Left hindlimb (tissue), 1 donor: ENCODE measurements at regions not wholly inside any gene's neighbourhood (a gene's known extent, or its start where the extent isn't known, plus 50 kb on each side); places are given as distances from the start of the nearest gene placed in this dataset.

Source experiments
- DNase-seq: peaks from one replicate; pipeline ENCODE4 v3.0.0-alpha.2; 2018

DNA sequence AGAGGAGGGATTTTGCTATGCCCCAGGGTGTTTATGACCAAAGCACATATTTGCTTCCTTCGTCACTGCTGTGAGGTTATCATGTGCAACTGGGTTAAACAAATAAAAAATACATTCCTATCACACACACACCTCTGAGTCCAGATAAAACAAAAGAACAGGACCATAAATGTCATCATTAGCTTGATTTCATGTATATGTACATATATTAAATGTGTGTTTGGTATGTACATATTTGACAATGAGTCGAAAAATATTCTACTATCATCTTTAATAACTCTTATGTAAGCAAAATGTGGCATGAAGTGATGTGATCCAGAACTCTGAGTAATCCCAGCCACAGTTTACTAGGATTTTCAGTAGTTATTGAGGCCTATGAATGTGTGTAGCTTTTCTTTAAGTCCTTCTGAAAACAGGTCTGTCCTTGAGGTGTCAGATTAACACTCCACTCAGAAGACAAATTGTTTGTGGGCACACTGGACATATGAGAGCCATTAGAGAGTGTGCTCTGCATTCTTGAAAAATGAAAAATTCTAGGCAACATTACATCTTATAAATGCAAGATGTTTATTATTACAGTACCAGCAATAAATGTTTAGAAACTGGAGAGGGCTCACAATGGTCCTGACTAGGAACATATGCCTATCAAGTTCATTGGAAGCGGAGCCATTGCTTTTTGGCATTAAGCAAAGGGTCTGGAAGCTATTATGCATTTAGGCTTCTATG, 335.1 kb upstream of the SEMA3A start:
- DNase-seq = no peak

DNA sequence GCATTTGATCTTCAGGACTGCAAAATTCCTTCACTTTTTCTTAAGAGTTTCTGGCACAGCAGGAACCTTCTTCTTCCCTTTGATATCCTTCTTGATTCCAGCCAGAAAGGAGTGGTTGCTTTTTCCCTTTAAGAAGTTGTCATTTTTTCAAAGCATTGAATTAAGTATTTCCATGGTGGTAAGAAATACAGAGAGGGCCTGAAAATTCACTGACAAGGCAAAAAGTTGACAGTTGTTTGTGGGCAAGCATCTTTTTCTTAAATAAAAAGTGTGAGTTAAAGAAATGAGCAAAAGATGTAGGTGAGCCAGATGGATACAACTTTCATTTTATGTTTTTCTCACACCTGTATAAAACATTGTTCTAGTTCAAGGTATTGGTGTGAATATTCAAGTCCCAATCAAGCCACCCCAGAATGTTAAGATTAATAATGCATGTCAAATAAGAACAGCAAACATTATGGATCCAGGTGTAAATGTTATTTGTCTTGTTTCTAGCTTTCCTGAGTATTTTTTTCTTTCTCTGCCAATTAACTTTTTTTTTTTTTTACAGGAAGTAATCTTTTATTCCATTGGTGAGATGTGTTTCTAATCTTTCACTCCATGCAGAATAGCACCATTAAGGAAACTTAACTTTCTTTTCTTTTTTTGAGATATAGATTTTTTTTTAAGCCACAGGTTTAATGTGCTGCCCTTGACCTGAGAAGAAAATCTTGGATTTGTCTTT, 334.3 kb upstream of the SEMA3A start:
- DNase-seq = no peak

DNA sequence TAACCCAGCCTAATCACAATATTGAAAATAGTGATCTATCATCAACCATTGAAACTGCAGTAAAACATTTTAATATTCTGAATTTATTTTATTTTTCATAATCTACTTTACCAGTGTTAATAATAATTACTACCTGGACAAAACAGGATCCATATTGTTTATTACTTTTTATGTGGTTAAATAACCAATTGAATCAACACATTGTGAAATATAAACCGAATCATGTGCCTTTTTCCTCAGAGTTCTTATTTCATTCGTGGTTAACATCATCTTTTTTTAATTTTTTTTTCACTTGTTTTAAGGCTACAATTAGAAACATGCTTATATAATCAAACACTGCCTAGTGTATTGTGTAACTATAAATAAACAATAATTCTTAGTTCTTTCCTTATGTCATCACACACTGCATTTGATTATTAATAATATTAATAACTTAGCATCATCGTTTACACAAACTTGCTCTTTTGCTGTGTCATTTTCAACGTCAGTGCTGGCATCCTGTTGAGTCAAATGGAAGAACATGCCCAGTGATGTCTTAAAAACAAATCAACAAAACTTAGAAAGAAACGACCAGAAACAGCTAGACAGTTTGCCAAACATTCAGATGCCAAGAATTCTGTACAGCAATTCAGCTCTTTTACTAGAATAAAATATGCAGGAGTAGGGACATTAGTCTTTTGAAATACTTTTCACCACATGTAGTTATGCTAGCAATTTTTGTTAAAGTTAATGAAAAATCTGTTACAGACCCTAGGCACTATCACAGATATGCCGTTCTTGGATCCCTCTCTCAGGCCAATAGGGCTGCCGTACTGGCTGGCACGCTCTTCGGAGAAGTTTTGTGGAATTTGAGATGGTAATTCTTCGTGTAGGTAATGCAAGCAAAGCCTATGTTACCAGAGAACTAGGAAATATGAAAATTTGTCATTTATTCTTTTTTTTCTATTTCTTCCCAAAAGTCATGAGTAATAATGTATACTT, 330.4 kb upstream of the SEMA3A start:
- DNase-seq = no peak

DNA sequence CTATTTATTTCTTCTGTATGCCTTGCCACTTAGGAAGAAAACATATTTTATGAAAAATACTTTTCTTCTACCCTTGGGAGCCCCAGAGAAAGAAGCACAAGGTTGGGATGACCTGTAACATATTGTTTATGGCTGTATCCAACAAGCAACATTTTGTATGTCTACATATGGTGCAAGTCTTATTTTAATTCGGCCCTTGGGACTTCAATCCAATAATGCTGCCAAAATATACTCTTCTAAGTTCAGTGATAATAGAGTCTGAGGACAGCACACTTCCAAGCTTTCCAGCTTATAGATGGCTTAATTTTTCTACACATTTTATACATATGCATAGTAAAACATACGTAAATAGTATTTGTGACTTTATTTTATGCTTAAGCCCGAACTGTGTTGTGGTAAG, 318.5 kb upstream of the SEMA3A start:
- DNase-seq = no peak

DNA sequence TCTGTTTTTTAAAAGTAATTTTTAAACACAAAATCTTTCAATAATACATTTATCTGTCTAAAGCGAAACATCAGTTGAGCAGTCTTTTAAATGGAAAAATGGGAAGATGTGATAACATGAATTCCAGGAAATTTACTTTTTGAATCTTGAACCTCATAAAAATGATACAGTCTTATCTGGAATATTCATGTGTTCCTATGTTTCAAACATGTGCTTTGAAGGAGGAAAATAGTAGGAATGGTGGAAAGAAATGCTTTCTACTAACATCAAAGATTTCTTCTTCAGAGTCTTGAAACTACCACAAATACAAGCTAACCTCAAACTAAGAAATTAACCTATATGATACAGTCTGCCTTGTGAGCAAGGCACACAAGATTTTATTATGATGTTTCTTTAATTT, 317.5 kb upstream of the SEMA3A start:
- DNase-seq = no peak

DNA sequence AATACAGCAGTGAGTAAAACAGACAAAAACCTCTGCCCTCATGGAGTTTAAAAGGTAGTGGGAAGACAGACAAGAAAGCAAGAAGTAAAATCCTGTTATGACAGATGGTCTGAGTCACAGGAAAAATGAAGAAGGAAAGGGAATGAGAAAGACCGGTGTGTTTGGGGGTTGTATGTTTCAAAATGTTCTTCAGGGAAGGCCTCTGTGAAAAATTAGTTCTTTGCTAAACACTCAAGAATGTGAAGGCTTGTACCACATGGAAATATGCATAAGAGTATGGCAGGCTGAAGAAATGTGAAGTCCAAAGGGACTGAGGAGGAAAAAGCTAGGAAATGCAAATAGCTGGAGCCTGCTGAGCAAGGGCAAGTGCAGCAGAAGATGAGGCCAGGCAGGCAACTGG, 315.9 kb upstream of the SEMA3A start:
- no peak for DNase-seq

DNA sequence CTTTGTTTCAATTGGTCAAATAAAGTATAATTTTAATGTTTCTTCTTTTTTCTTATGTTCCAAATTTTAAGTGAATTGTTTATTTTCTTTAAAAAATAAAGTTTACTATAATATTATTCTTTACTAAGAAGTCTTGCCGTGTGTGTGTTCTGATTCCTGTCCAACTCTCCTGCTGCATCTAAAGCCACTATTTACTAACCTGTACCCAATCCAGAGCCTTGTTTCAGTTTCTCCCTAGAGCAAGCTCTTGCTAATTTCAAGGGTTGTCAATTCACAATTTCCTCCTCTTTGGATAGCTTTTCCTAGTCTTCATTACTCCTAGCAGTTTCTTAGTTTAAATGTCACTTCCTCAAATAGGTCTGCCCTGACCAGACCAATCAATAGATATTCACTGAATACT, 314.9 kb upstream of the SEMA3A start:
- no peak for DNase-seq

DNA sequence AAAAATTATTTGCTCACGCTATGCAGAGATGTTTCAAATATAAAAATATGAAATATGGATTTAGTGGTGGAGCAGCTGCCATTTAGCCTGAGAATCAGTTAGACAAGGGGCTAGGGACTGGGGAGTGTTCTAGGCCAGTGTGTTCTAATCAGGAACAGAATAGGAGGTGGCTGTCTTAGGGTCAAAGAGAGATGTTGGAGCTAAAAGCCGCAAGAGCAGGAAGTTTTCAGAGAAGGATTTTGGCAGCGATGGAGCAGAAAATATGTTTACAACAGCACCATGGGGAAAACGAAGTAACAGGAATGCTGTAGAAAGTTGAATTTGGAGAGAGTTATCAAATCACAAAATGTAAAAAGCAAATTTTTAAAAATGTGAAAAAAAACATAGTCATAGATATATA, 314.0 kb upstream of the SEMA3A start:
- DNase-seq = no peak

DNA sequence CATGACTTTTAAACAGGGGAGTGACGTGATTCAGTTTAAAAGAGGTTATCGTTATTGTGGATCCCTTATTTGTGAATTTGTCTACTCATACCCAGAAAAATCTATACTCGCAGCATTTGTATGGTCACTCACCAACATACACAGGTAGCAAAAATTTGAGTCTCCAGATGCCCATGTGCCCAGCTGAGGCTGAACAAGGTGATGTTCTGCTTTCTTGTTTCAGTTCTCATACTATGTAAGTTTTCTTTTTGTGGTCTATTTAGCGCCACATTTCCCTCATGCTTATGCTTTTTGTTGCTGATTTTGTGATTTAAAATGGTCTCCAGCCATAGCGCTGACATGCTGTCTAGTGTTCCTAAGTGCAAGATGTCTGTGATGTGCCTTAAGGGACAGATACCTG, 312.9 kb upstream of the SEMA3A start:
- no peak for DNase-seq

DNA sequence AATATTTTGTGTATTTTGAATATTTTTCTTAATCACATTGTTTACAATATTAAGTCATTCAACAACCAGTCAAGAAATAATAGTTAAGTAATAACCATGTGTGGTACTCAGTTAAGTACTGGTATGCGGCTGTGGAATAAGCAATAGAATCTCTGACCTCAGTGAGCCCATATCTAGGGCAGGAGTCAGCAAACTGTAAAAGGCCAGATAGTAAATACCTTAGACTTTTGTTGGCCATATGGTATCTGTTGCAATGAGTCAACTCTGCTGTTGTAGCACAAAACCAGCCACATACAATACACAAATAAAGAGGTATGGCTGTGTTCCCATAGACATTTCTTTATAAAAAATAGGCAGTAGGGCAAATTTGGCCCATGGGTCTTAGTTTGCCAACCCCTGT, 311.6 kb upstream of the SEMA3A start:
- DNase-seq = no peak

DNA sequence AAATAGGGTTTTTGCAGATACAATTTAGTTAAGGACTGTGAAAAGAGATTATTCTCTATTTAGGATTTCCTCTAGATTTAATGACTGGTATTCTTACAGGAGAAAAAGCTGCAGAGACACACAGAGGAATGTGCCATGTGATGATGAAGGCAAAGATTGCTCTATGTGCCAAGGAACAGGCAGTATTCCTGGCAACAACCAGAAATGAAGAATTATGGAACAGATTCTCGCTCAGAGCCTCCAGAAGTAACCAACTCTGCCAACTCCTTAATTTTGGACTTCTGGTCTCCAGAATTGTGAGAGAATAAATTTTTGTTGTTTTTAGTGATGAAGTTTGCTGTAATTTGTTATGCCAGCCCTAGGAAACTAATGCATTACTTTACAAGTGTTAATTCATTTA, 307.6 kb upstream of the SEMA3A start:
- no peak for DNase-seq

DNA sequence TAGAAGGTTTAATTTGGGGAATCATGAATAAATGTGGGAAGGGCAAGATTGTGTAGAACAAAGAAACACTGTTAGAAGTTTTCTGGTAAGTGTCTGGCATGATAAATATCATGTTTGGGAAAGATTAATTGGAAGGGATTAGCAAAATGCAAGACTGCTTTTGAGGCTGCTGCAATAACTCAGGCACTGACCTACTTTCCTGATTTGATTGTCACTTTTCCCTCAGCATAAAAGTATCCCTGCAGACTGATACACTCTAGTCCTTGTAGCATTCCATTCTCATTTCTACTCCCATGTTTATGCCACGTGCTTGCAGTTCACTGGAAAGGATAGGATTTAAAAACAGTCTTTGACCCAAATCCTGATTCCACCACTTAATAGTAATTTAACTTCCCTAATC, 303.3 kb upstream of the SEMA3A start:
- DNase-seq = no peak

DNA sequence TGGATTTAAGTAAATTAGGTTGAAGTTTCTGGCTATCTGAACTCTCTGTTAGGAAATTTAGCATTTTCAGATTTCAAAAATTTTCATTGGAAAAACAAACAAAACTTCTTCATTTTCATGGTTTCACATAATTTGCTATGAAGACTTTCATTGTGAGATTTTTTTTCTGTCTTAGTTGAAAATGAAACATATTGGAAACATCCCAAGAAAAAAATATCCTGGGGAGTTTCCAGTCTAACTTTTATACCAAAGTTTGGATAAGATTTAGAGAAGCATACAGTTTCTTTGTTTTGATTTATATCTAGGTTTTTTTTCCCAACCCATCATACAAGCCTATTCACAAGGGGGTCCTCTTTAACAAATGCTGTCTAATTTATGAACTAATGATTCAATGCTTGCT, 300.5 kb upstream of the SEMA3A start:
- DNase-seq = no peak

DNA sequence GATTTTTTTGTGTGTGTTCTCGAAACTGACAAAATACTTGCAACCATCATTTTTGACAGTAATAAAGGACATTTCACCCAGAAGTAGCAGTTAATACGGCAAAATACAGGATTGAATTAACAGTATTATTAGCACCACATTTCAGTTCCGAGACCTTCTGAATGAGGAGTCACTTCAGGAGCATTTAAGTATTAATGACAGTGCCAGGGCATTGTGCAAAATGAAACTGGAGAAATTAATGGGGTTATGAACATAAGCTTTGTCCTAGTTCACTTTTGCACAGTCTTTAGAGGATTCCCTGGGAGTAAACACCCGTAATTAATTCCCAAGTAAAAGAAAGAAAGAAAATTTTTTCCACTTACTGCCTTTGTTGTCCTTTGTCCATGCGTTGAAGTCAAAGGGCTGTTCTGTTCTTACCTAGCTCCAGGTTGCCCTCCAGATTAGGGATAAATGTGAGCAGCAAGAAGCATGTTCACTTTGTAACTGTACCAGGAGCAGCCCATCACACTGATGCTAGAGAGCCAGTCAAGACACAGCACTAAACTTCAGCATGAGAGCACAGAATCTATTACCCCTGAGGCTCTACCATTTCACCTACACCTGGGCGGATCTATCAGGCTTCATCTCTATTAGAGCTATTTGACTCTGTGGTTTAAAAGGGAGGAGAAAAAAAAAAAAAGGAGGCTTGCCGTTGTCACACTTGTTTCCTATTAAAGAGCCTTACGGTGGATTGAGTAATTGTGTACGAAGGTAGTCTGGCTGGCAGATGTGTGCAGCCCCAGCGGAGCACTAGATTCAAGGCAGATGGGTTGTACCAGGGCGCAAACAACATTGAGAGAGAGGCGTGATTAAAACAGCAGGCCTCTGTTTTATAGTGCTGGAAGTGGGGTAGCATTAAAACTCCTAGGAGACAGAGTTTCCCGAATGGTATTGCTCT, 297.8 kb upstream of the SEMA3A start:
- DNase-seq = peak; percentile 37

DNA sequence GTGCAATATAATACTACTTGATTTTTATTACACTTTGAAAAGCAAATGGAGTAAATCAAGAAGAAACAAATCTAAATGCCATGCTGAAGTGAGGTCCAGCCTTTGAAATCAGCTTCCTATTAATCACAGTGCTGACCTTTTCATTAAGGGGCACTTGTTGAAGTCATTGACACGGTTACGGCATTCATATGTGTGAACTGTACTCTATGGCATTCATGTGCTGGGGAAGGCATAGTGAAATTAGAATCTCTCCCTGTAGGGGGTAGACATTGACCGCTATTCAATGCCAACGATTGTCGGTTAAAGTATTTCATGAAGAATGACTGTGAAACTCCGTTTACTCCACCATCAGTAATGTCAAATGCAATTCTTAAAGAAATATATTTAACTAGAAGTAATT, 296.1 kb upstream of the SEMA3A start:
- DNase-seq = no peak

DNA sequence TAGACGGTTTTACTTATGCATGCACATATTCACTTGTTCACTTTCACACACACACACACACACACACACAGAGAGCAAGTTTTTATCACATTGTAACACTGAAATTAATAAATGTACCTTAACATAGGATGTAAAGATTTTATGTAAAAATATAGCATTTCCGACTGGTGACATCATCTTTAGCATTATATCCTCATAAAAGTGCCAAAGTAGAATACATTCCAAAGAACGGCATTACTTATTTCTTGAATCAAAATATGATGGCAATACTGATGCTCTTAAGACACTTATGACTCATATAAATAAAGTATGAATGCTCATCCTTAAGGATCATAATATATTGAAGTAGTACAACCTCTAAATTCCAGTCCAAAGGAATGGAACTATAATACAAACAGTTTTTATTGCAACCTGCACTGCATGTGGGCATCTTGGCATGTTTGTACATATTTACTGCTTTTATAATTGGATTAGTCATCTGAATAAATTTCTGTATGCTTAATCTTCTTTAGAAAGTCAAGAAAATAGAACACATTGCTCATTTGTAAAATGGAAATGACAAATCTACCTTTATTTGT, 290.0 kb upstream of the SEMA3A start:
- no peak for DNase-seq

DNA sequence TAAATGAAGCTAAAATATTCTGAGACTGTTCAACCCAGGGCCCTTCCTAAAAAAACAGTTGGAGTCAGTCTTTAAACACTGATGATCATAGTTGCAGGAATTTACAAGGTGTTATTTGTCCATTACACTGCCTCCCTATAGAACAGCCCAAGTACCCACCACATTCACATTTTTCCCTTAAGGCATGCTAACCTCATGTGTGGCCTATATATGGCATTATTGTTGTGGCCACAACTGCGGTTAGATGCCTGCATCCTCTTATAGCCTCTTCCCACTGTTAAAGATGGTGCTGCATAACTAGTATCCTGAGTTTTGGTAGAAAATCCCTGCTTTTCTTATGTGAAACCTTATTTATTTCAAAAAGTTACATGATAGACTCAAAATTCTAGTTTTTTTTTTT, 287.9 kb upstream of the SEMA3A start:
- peak; percentile 29 for DNase-seq

DNA sequence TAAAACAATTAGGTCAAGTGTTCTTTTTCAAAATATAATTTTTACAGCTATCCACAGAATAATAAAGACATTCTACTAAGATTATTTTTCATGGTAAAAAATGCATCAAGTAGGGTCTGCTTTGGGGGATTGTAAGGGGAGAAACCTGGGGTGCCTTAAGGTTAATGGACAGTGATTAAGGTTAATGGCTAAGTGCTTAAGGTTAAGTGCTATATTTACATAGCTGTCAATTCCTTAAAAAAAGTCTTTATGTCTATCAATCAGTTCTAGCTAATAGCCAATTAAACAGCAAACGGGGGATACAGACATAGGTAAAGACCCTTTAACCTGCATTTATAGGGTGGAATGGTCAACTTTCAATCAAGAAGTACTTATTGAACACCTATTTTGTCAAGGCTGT, 284.5 kb upstream of the SEMA3A start:
- DNase-seq = no peak

DNA sequence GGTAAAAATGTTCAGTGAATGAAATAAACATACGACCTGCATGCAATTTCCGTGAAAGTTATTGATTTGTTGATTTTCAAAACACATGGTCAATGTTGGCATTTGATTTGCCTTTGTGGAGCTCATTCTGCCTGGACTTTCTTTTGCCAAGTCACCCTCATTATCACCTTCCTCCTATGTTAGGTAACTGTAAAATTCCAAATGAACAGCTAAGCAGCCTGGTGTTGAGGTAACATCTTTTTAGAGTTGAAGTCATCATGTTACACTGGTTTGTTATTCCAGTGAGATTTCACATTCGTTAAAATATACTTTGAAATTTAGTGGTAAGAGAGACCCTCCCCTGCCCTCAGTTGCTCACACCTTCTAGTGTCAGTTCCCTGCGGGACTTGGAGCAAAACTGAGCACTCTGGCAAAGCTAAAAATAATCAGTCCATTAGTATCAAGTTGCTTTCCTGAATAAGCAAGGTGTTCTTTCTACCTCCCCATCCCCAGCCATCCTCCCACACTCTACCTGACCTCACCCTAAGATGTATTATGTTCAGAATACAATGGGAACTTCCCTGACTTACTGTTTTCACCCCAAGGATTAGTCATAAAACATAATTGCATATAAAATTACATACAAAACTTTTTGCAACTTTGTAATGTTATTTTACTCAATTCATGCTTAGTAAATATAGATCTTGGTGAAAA, 283.3 kb upstream of the SEMA3A start:
- DNase-seq = no peak

DNA sequence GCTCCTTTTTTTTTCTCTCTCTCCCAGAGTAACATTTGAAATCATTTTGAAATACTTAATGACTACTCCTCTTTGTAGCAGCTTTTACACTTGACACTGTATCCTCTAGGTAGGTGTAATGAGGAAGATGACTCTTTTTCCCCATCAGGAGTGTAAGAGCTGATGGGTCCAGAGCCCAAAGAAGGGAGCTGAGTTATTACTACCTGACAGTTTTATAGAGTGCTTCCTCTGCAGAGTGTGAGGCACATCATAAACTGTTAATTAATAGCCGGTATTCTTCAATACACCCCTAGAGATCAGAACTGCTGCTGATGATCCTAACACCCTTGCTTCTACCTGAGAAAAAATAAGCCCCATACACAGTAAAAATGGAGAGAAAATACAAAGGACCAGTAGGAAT, 279.8 kb upstream of the SEMA3A start:
- no peak for DNase-seq

DNA sequence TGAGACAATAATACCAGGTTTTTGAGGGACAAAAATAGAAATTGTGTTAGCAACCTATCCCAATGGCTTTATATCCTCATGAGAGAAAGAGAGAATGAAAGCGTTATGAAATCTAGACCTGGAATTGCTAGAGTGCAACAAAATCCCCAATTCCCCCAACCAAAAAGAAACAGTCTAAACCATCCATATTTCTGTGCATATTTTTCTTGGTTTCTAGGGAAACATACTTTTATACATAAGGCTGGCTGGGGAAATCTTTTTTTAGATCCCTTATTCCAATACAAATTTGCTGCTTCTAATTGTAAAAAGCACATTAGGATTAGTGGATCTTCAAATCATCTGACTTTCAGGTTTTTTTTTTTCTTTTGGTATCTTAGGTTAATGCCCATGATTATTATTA, 277.0 kb upstream of the SEMA3A start:
- no peak for DNase-seq
